ENCODE measurements at regions not wholly inside any gene's neighbourhood (a gene's known extent, or its start where the extent isn't known, plus 50 kb on each side); places are given as distances from the start of the nearest gene placed in this dataset.

GRCh38 chrX:122188751-122189150 is 995.3 kb upstream of the GRIA3 start:
- no peak for TF ChIP-seq CTCF (IDR thresholded peaks at IDR 0.05)
- TF ChIP-seq EZH2 (IDR thresholded peaks at IDR 0.05; ENCODE audit: borderline replicate concordance, insufficient read depth, low read depth, low read length, poor library complexity, severe bottlenecking), result no peak

Measured in B cell (primary cell).